ENCODE measurements at regions not wholly inside any gene's neighbourhood (a gene's known extent, or its start where the extent isn't known, plus 50 kb on each side); places are given as distances from the start of the nearest gene placed in this dataset.

- Histone ChIP-seq H3K4me3 (ENCODE audit: low read depth, low read length) (no peak overlapping the region), H3K36me3 (ENCODE audit: insufficient read depth) (no peaks in the 10 kb centered on the region), H3K4me1 (ENCODE audit: insufficient read depth) (no peaks in the 10 kb centered on the region), H3K27ac (ENCODE audit: low read depth) (no peak overlapping the region)
- 60% methylated on average over 2 of the region's 2 CpGs for WGBS
- no peak for DNase-seq (ENCODE audit: extremely low spot score)
Measured at GRCh38 chrX:120819126-120819525, 56.5 kb downstream of the CT47B1 start.

GRCh38 chrX:120813982-120814381 lies 61.7 kb downstream of the CT47B1 start:
- WGBS = 24% methylated on average over 5 of the region's 5 CpGs

GRCh38 chrX:120801426-120801825 lies 74.2 kb downstream of the CT47B1 start:
- Histone ChIP-seq H3K4me1 (ENCODE audit: insufficient read depth) (no peaks in the 10 kb centered on the region), H3K36me3 (ENCODE audit: insufficient read depth) (no peaks in the 10 kb centered on the region), H3K4me3 (ENCODE audit: low read depth, low read length) (no peak overlapping the region), H3K27ac (ENCODE audit: low read depth) (no peak overlapping the region)
- no peak for DNase-seq (ENCODE audit: extremely low spot score)
- WGBS = 91% methylated on average over 4 of the region's 4 CpGs

More at GRCh38 chrX:120813982-120814381, 61.7 kb downstream of the CT47B1 start:
- H3K36me3 ChIP-seq (ENCODE audit: insufficient read depth) = no peaks in the 10 kb centered on the region
- H3K27ac ChIP-seq (ENCODE audit: low read depth) = no peak overlapping the region
- no peak for DNase-seq (ENCODE audit: extremely low spot score)
- no peak overlapping the region for H3K4me3 ChIP-seq (ENCODE audit: low read depth, low read length)
- H3K4me1 ChIP-seq (ENCODE audit: insufficient read depth) = no peaks in the 10 kb centered on the region

- no peaks in the 10 kb centered on the region for H3K4me1 ChIP-seq (ENCODE audit: insufficient read depth)
- H3K27ac ChIP-seq (ENCODE audit: low read depth) = no peak overlapping the region
- no peak for DNase-seq (ENCODE audit: extremely low spot score)
- no peaks in the 10 kb centered on the region for H3K36me3 ChIP-seq (ENCODE audit: insufficient read depth)
- WGBS = 28% methylated on average over 3 of the region's 3 CpGs
- H3K4me3 ChIP-seq (ENCODE audit: low read depth, low read length) = no peak overlapping the region
Measured at GRCh38 chrX:120797188-120797851, 78.3 kb downstream of the CT47B1 start.

- no peak overlapping the region for H3K27ac ChIP-seq (ENCODE audit: low read depth)
- H3K4me3 ChIP-seq (ENCODE audit: low read depth, low read length) = no peak overlapping the region
- H3K36me3 ChIP-seq (ENCODE audit: insufficient read depth) = no peaks in the 10 kb centered on the region
- DNase-seq (ENCODE audit: extremely low spot score) = no peak
- WGBS = 88% methylated on average over 2 of the region's 2 CpGs
- H3K4me1 ChIP-seq (ENCODE audit: insufficient read depth) = no peaks in the 10 kb centered on the region
Measured at GRCh38 chrX:120795301-120795700, 80.4 kb downstream of the CT47B1 start.

GRCh38 chrX:120794525-120794975 lies 81.1 kb downstream of the CT47B1 start:
- DNase-seq (ENCODE audit: extremely low spot score) = no peak
- H3K4me3 ChIP-seq (ENCODE audit: low read depth, low read length) = no peak overlapping the region
- 87% methylated on average over 2 of the region's 2 CpGs for WGBS
- no peaks in the 10 kb centered on the region for H3K4me1 ChIP-seq (ENCODE audit: insufficient read depth)
- no peaks in the 10 kb centered on the region for H3K36me3 ChIP-seq (ENCODE audit: insufficient read depth)
- H3K27ac ChIP-seq (ENCODE audit: low read depth) = no peak overlapping the region

GRCh38 chrX:120793098-120793497 lies 82.6 kb downstream of the CT47B1 start:
- H3K27ac ChIP-seq (ENCODE audit: low read depth) = no peak overlapping the region
- H3K36me3 ChIP-seq (ENCODE audit: insufficient read depth) = no peaks in the 10 kb centered on the region
- DNase-seq (ENCODE audit: extremely low spot score) = no peak
- H3K4me3 ChIP-seq (ENCODE audit: low read depth, low read length) = no peak overlapping the region
- H3K4me1 ChIP-seq (ENCODE audit: insufficient read depth) = no peaks in the 10 kb centered on the region

GRCh38 chrX:120791013-120791643 lies 84.5 kb downstream of the CT47B1 start:
- WGBS = 46% methylated on average over 2 of the region's 2 CpGs
- no peaks in the 10 kb centered on the region for H3K36me3 ChIP-seq (ENCODE audit: insufficient read depth)
- no peak for DNase-seq (ENCODE audit: extremely low spot score)
- no peak overlapping the region for H3K4me3 ChIP-seq (ENCODE audit: low read depth, low read length)
- no peak overlapping the region for H3K27ac ChIP-seq (ENCODE audit: low read depth)
- H3K4me1 ChIP-seq (ENCODE audit: insufficient read depth) = no peaks in the 10 kb centered on the region

GRCh38 chrX:120790552-120790951 lies 85.1 kb downstream of the CT47B1 start:
- Histone ChIP-seq H3K27ac (ENCODE audit: low read depth) (no peak overlapping the region), H3K4me3 (ENCODE audit: low read depth, low read length) (no peak overlapping the region), H3K4me1 (ENCODE audit: insufficient read depth) (no peaks in the 10 kb centered on the region), H3K36me3 (ENCODE audit: insufficient read depth) (no peaks in the 10 kb centered on the region)
- DNase-seq (ENCODE audit: extremely low spot score) = no peak
- WGBS = 33% methylated on average over 4 of the region's 4 CpGs

- no peak overlapping the region for H3K4me3 ChIP-seq (ENCODE audit: low read depth, low read length)
- H3K27ac ChIP-seq (ENCODE audit: low read depth) = no peak overlapping the region
- under 1% methylated on average over 5 of the region's 5 CpGs for WGBS
- no peak for DNase-seq (ENCODE audit: extremely low spot score)
- no peaks in the 10 kb centered on the region for H3K4me1 ChIP-seq (ENCODE audit: insufficient read depth)
- no peaks in the 10 kb centered on the region for H3K36me3 ChIP-seq (ENCODE audit: insufficient read depth)
Measured at GRCh38 chrX:120790118-120790517, 85.5 kb downstream of the CT47B1 start.

GRCh38 chrX:120781403-120781802 lies 94.3 kb downstream of the CT47B1 start:
- whole genome bisulfite sequencing = 16% methylated on average over 2 of the region's 2 CpGs
- DNase-seq (ENCODE audit: extremely low spot score) = no peak
- no peaks in the 10 kb centered on the region for H3K4me1 ChIP-seq (ENCODE audit: insufficient read depth)
- H3K4me3 ChIP-seq (ENCODE audit: low read depth, low read length) = no peak overlapping the region
- H3K27ac ChIP-seq (ENCODE audit: low read depth) = no peak overlapping the region
- no peaks in the 10 kb centered on the region for H3K36me3 ChIP-seq (ENCODE audit: insufficient read depth)

- WGBS = 89% methylated on average over 3 of the region's 3 CpGs
- no peaks in the 10 kb centered on the region for H3K36me3 ChIP-seq (ENCODE audit: insufficient read depth)
- no peak overlapping the region for H3K4me3 ChIP-seq (ENCODE audit: low read depth, low read length)
- no peaks in the 10 kb centered on the region for H3K4me1 ChIP-seq (ENCODE audit: insufficient read depth)
- DNase-seq (ENCODE audit: extremely low spot score) = no peak
- no peak overlapping the region for H3K27ac ChIP-seq (ENCODE audit: low read depth)
Measured at GRCh38 chrX:120775959-120776358, 99.7 kb downstream of the CT47B1 start.

GRCh38 chrX:120774606-120775005 lies 101.1 kb downstream of the CT47B1 start:
- Histone ChIP-seq H3K36me3 (ENCODE audit: insufficient read depth) (no peaks in the 10 kb centered on the region), H3K27ac (ENCODE audit: low read depth) (no peak overlapping the region), H3K4me1 (ENCODE audit: insufficient read depth) (no peaks in the 10 kb centered on the region), H3K4me3 (ENCODE audit: low read depth, low read length) (no peak overlapping the region)
- DNase-seq (ENCODE audit: extremely low spot score) = no peak

- DNase-seq (ENCODE audit: extremely low spot score) = no peak
- H3K36me3 ChIP-seq (ENCODE audit: insufficient read depth) = no peaks in the 10 kb centered on the region
- no peak overlapping the region for H3K4me3 ChIP-seq (ENCODE audit: low read depth, low read length)
- whole genome bisulfite sequencing = 51% methylated on average over 5 of the region's 5 CpGs
- H3K4me1 ChIP-seq (ENCODE audit: insufficient read depth) = no peaks in the 10 kb centered on the region
- no peak overlapping the region for H3K27ac ChIP-seq (ENCODE audit: low read depth)
Measured at GRCh38 chrX:120773801-120774200, 101.9 kb downstream of the CT47B1 start.
